NCI-H187 treated with DMSO at 0.1 percent for 48 hours (cell line): ENCODE measurements at regions not wholly inside any gene's neighbourhood (a gene's known extent, or its start where the extent isn't known, plus 50 kb on each side); places are given as distances from the start of the nearest gene placed in this dataset.
"Not testable (repeated sequence)": the region's sequence is repeated elsewhere in the genome, so short reads cannot be mapped to it uniquely, and the experiment has no call there.

Experiments
- DNase-seq: peaks from one replicate; lab custom pipeline; 2025; lab: John Stamatoyannopoulos, UW

- no peak for DNase-seq
Measured at GRCh38 chr19:27876489-27876888, 1336.5 kb downstream of the UQCRFS1 start.

- DNase-seq = no peak
Measured at GRCh38 chr19:27872370-27872769, 1340.6 kb downstream of the UQCRFS1 start.

- DNase-seq = no peak
Measured at GRCh38 chr19:27870293-27870692, 1342.7 kb downstream of the UQCRFS1 start.

- DNase-seq = no peak
Measured at GRCh38 chr19:27868007-27868406, 1344.9 kb downstream of the UQCRFS1 start.

- DNase-seq = no peak
Measured at GRCh38 chr19:27865927-27866777, 1346.8 kb downstream of the UQCRFS1 start.

- DNase-seq = no peak
Measured at GRCh38 chr19:27861411-27861975, 1351.5 kb downstream of the UQCRFS1 start.

GRCh38 chr19:27860309-27860934, 1352.5 kb downstream of the UQCRFS1 start:
- DNase-seq = no peak

GRCh38 chr19:27859689-27860088, 1353.3 kb downstream of the UQCRFS1 start:
- no peak for DNase-seq

GRCh38 chr19:27858981-27859581, 1353.9 kb downstream of the UQCRFS1 start:
- no peak for DNase-seq

GRCh38 chr19:27852931-27853330, 1360.0 kb downstream of the UQCRFS1 start:
- DNase-seq = not testable (repeated sequence)

GRCh38 chr19:27851543-27852060, 1361.3 kb downstream of the UQCRFS1 start:
- DNase-seq = no peak

GRCh38 chr19:27851002-27851481, 1361.9 kb downstream of the UQCRFS1 start:
- DNase-seq = no peak

- no peak for DNase-seq
Measured at GRCh38 chr19:27846944-27847343, 1366.0 kb downstream of the UQCRFS1 start.

GRCh38 chr19:27844261-27844660, 1368.7 kb downstream of the UQCRFS1 start:
- DNase-seq = no peak

- DNase-seq = no peak
Measured at GRCh38 chr19:27843861-27844260, 1369.1 kb downstream of the UQCRFS1 start.

- DNase-seq = no peak
Measured at GRCh38 chr19:27833031-27833430, 1379.9 kb downstream of the UQCRFS1 start.

GRCh38 chr19:27828829-27829228, 1384.1 kb downstream of the UQCRFS1 start:
- DNase-seq = no peak

GRCh38 chr19:27824108-27824507, 1388.8 kb downstream of the UQCRFS1 start:
- DNase-seq = no peak

GRCh38 chr19:27822336-27822735, 1390.6 kb downstream of the UQCRFS1 start:
- DNase-seq = no peak

- DNase-seq = no peak
Measured at GRCh38 chr19:27821418-27822018, 1391.4 kb downstream of the UQCRFS1 start.

GRCh38 chr19:27815985-27816384, 1397.0 kb downstream of the UQCRFS1 start:
- DNase-seq = no peak

- not testable (repeated sequence) for DNase-seq
Measured at GRCh38 chr19:27814834-27815233, 1398.1 kb downstream of the UQCRFS1 start.
